Calu3 (cell line): ENCODE measurements at regions not wholly inside any gene's neighbourhood (a gene's known extent, or its start where the extent isn't known, plus 50 kb on each side); places are given as distances from the start of the nearest gene placed in this dataset.

Source experiments
- BruUV-seq: library from RNA; stranded (reverse); fragments of 400-500 nt; replicated peaks from 2 replicates; lab custom pipeline; 2021; lab: Mats Ljungman, UMichigan
- CTCF ChIA-PET: fragments of 300-600 bp; sonication (Branson Sonifier 250); formaldehyde crosslinking; loops from one replicate; lab custom pipeline; 2022; ENCODE audit warnings: antibody characterized with exemption; lab: Charles Lee
- DNase-seq: peaks from one replicate; pipeline ENCODE4 v3.0.0; 2022
- H3K27ac Mint-ChIP-seq: one replicate; pipeline ENCODE4 v1.8.0; 2022; ENCODE audit warnings: mixed read lengths; ENCODE audit not compliant: unreplicated experiment
- H3K27me3 Mint-ChIP-seq: one replicate; pipeline ENCODE4 v1.8.0; 2022; ENCODE audit warnings: mixed read lengths; ENCODE audit not compliant: unreplicated experiment
- H3K36me3 Mint-ChIP-seq: one replicate; pipeline ENCODE4 v1.8.0; 2022; ENCODE audit warnings: mild to moderate bottlenecking, moderate library complexity, mixed read lengths; ENCODE audit not compliant: insufficient read depth, unreplicated experiment
- H3K4me1 Mint-ChIP-seq: one replicate; pipeline ENCODE4 v1.8.0; 2022; ENCODE audit warnings: mild to moderate bottlenecking, low read depth, mixed read lengths; ENCODE audit not compliant: unreplicated experiment
- H3K4me3 Mint-ChIP-seq: one replicate; pipeline ENCODE4 v1.8.0; 2022; ENCODE audit warnings: mild to moderate bottlenecking, low read depth, moderate library complexity, mixed read lengths; ENCODE audit not compliant: unreplicated experiment
- H3K9me3 Mint-ChIP-seq: one replicate; pipeline ENCODE4 v1.8.0; 2022; ENCODE audit warnings: low read depth, mixed read lengths; ENCODE audit not compliant: unreplicated experiment
- intact Hi-C: fragments of 100-400 bp; cut with micrococcal nuclease; formaldehyde crosslinking; loops from one replicate; pipeline ENCODE4 v1.10.0; 2022; ENCODE audit not compliant: unreplicated experiment
- TF ChIP-seq, protein P1 (sequence below): fragments of 200-600 bp; IDR thresholded peaks from one replicate; pipeline ENCODE4 v1.8.0; 2022; ENCODE audit warnings: antibody characterized with exemption; ENCODE audit not compliant: unreplicated experiment

DNA sequence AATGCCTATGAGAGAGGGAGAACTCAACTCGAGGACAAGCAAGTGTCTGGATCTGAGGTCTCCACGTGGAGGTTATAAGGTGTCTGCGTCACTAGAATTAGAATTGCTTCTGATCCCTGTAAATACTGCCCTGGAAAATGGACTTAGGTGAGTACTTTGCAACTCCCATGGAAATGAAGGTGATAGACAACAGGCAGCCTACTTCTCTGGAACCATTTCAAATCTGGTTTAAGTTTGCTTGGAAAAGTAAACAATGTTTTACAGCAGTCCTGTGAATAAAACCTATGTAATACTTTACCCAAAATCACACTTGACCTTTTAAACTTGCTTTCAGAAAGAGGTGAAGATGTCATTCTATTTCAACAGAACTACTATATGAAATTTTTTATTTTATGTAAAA is 70.1 kb upstream of the TENT5A start:
- no peak overlapping the region for H3K4me3 Mint-ChIP-seq
- H3K27me3 Mint-ChIP-seq: no peaks in the 10 kb centered on the region
- peaks cover 8% of the 10 kb centered on the region for H3K4me1 Mint-ChIP-seq
- TF ChIP-seq, protein P1, sequence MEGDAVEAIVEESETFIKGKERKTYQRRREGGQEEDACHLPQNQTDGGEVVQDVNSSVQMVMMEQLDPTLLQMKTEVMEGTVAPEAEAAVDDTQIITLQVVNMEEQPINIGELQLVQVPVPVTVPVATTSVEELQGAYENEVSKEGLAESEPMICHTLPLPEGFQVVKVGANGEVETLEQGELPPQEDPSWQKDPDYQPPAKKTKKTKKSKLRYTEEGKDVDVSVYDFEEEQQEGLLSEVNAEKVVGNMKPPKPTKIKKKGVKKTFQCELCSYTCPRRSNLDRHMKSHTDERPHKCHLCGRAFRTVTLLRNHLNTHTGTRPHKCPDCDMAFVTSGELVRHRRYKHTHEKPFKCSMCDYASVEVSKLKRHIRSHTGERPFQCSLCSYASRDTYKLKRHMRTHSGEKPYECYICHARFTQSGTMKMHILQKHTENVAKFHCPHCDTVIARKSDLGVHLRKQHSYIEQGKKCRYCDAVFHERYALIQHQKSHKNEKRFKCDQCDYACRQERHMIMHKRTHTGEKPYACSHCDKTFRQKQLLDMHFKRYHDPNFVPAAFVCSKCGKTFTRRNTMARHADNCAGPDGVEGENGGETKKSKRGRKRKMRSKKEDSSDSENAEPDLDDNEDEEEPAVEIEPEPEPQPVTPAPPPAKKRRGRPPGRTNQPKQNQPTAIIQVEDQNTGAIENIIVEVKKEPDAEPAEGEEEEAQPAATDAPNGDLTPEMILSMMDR: no peak
- H3K27ac Mint-ChIP-seq: no peak overlapping the region
- no peak for DNase-seq
- intact Hi-C loops: no loop called here
- CTCF ChIA-PET: no interaction called here
- no peaks in the 10 kb centered on the region for H3K9me3 Mint-ChIP-seq
- no peaks in the 10 kb centered on the region for H3K36me3 Mint-ChIP-seq
- no TSS peak for BruUV-seq

DNA sequence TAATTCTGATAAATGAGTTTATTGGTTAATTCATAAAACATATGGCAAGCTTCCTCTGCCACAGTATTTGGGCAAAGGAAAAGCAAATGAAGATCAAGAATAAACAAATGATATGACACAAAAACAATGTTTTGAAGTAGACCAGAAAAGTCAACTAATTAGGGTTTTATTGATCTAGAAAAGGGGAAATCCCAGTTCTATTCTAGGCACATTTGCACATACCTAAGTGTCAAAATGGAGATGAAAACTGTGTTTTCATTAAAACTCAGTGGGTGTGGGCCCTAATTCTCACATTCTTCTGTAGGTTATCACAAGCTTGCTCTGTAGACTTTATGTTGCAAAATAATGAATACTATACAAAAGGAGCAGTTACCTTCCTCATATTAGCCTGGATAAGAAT is 69.0 kb upstream of the TENT5A start:
- H3K4me3 Mint-ChIP-seq: no peak overlapping the region
- H3K9me3 Mint-ChIP-seq: no peaks in the 10 kb centered on the region
- CTCF ChIA-PET: no interaction called here
- no peak overlapping the region for H3K27ac Mint-ChIP-seq
- BruUV-seq: no TSS peak
- H3K36me3 Mint-ChIP-seq: no peaks in the 10 kb centered on the region
- TF ChIP-seq, protein P1: no peak
- intact Hi-C loops: no loop called here
- H3K27me3 Mint-ChIP-seq: no peaks in the 10 kb centered on the region
- no peak for DNase-seq
- peaks cover 11% of the 10 kb centered on the region for H3K4me1 Mint-ChIP-seq

DNA sequence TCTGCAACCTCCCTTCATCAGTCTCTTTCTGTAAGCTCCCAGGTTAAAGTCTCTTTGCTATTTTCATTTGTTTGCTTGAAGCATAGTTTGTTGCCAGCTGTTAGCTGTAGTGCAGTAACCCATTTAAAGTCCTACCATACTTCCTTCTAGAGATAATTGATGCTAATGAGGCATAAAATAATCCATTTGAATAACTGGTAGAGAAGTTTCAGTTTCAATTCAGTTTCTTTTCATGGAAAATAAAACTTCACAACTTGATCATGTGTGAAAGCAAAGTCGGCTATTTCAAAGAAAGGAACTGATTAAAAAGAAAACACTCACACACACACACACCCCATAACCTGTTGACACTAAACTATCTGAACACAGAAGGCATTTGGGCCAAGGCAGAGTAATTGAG is 68.5 kb upstream of the TENT5A start:
- no peak overlapping the region for H3K4me3 Mint-ChIP-seq
- H3K36me3 Mint-ChIP-seq: no peaks in the 10 kb centered on the region
- no peak for DNase-seq
- no peaks in the 10 kb centered on the region for H3K9me3 Mint-ChIP-seq
- intact Hi-C loops: no loop called here
- BruUV-seq: no TSS peak
- H3K4me1 Mint-ChIP-seq: peaks cover 16% of the 10 kb centered on the region
- no peaks in the 10 kb centered on the region for H3K27me3 Mint-ChIP-seq
- H3K27ac Mint-ChIP-seq: no peak overlapping the region
- TF ChIP-seq, protein P1: no peak
- CTCF ChIA-PET: no interaction called here

- Mint-ChIP-seq H3K4me3 (no peak overlapping the region), H3K9me3 (no peaks in the 10 kb centered on the region), H3K36me3 (no peaks in the 10 kb centered on the region), H3K27ac (no peak overlapping the region), H3K27me3 (no peaks in the 10 kb centered on the region), H3K4me1 (peaks cover 21% of the 10 kb centered on the region)
- DNase-seq: no peak
- CTCF ChIA-PET: no interaction called here
- BruUV-seq: no TSS peak
- intact Hi-C loops: no loop called here
- TF ChIP-seq, protein P1: no peak
Observed at GRCh38 chr6:81820422-81820821, 67.9 kb upstream of the TENT5A start.

GRCh38 chr6:81819767-81820166 is 67.3 kb upstream of the TENT5A start:
- Mint-ChIP-seq H3K4me3 (no peak overlapping the region), H3K27ac (no peak overlapping the region), H3K9me3 (no peaks in the 10 kb centered on the region), H3K27me3 (no peaks in the 10 kb centered on the region), H3K36me3 (no peaks in the 10 kb centered on the region), H3K4me1 (peaks cover 28% of the 10 kb centered on the region)
- CTCF ChIA-PET: no interaction called here
- no peak for DNase-seq
- intact Hi-C loops: no loop called here
- BruUV-seq: no TSS peak
- TF ChIP-seq, protein P1: no peak
